HG03432 (cell line): ENCODE measurements at regions not wholly inside any gene's neighbourhood (a gene's known extent, or its start where the extent isn't known, plus 50 kb on each side); places are given as distances from the start of the nearest gene placed in this dataset.
A peak's percentile ranks its signal among the peaks of the same experiment; 100 is the strongest.

ENCODE experiments used
- ATAC-seq: cut with Tn5 transposase; IDR thresholded peaks from one replicate; pipeline ENCODE4 v1.9.1; 2021; ENCODE audit warnings: mild to moderate bottlenecking, moderate library complexity; ENCODE audit not compliant: unreplicated experiment

GRCh38 chr10:54903745-54904144 lies 102.7 kb upstream of the PCDH15 start:
- ATAC-seq, result no peak

- ATAC-seq, result peak; percentile 93
Measured at GRCh38 chr10:54900584-54900983, 99.6 kb upstream of the PCDH15 start.

GRCh38 chr10:54880996-54881395 lies 80.0 kb upstream of the PCDH15 start:
- ATAC-seq, result no peak

GRCh38 chr10:54869022-54869421 lies 68.0 kb upstream of the PCDH15 start:
- ATAC-seq, result no peak

GRCh38 chr10:54866666-54867065 lies 65.6 kb upstream of the PCDH15 start:
- no peak for ATAC-seq

DNA sequence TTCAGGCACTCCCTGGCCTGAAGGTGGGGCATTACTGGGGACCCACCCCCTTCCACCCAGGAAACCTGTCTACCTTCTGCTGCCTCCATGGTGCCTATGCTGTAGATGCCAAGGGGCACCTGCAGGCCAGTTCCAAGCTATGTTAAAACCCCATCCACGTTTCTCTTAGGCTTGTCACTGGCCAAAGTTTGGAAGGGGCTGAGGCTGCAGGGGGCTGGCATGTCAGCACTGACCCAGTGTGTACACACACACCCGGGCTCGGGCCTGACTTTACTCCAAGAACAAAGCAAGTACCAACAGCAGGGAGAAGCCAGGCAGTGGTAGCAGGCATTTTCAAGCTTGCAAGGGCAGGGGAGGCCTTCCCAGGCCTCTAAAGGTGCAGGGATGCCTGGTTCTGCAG lies 53.8 kb upstream of the PCDH15 start:
- no peak for ATAC-seq

- no peak for ATAC-seq
Measured at GRCh38 chr10:54854389-54854788, 53.4 kb upstream of the PCDH15 start.

- ATAC-seq, result no peak
Measured at GRCh38 chr10:54853883-54854282, 52.9 kb upstream of the PCDH15 start.
